Breast epithelium (tissue), 4 donors: ENCODE measurements at regions not wholly inside any gene's neighbourhood (a gene's known extent, or its start where the extent isn't known, plus 50 kb on each side); places are given as distances from the start of the nearest gene placed in this dataset.
"Not testable (repeated sequence)": the region's sequence is repeated elsewhere in the genome, so short reads cannot be mapped to it uniquely, and the experiment has no call there.

Experiments
- DNase-seq, 2 donors: peaks; one replicate each; pipeline ENCODE4 v3.0.0-alpha.2; 2019; ENCODE audit warnings: low spot score in 2 of 2
- H3K27ac ChIP-seq, 2 donors: fragments of 200-600 bp; sonication (generic) in 1 of 2; one replicate each; pipeline ENCODE4 v1.5.1; 2016 to 2019; ENCODE audit warnings: mild to moderate bottlenecking in 1 of 2
- H3K27me3 ChIP-seq, 2 donors: fragments of 200-600 bp; sonication (generic) in 1 of 2; one replicate each; pipeline versions ENCODE4 v1.5.1 to v1.6.0; 2017 to 2019; ENCODE audit warnings: control low read depth in 1 of 2, mild to moderate bottlenecking in 1 of 2
- H3K36me3 ChIP-seq: fragments of 200-600 bp; one replicate; pipeline ENCODE4 v1.5.1; 2019
- H3K4me1 ChIP-seq, 2 donors: fragments of 200-600 bp; sonication (generic); one replicate each; pipeline ENCODE4 v1.5.1; 2016 to 2019; ENCODE audit warnings: control low read depth in 1 of 2
- H3K4me3 ChIP-seq, 3 donors: fragments of 200-600 bp; sonication (generic); 1 replicate in 2 of 3; 2 replicates in 1 of 3; pipeline ENCODE4 v1.5.1; 2016 to 2019; ENCODE audit warnings: mild to moderate bottlenecking in 3 of 3, moderate library complexity in 2 of 3
- H3K9me3 ChIP-seq, 2 donors: fragments of 200-600 bp; sonication (generic) in 1 of 2; one replicate each; pipeline ENCODE4 v1.5.1; 2016 to 2019; ENCODE audit warnings: control low read depth in 1 of 2
- POLR2A ChIP-seq: fragments of 450-650 bp; IDR thresholded peaks from one replicate; pipeline ENCODE4 v1.6.1; 2016; ENCODE audit warnings: antibody characterized with exemption, mild to moderate bottlenecking, moderate library complexity
- POLR2AphosphoS5 ChIP-seq, 3 donors: sonication (generic); formaldehyde crosslinking; IDR thresholded peaks; one replicate each; pipeline ENCODE4 v1.6.1; 2017; ENCODE audit warnings: antibody characterized with exemption in 3 of 3
- intact Hi-C: fragments of 100-400 bp; cut with DNase I; formaldehyde crosslinking; loops from one replicate; pipeline ENCODE4 v1.15.1; 2023; ENCODE audit warnings: low total_unique reads
- TF ChIP-seq, protein P1 (sequence below), 3 donors: fragments of 450-650 bp; IDR thresholded peaks; one replicate each; pipeline ENCODE4 v1.5.1; 2016 to 2017; ENCODE audit warnings: antibody characterized with exemption in 3 of 3, mild to moderate bottlenecking in 3 of 3, moderate library complexity in 3 of 3

DNA sequence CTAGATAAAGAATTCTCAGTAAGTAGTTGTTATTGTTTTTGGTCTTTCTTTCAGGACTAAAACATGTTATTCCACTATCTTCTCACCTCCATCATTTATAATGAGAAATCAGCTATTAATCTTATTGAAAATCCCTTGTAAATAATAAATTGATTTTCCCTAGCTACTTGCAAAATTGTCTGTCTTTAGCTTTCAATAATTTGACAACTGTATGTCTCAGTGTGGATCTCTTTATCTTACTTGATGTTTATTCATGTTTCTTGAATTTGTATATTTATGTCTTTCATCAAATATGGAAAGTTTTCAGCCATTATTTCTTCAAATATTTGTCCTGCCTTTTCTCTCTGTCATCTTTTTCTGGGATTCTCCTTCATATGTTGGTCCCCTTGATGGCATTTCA is 117.1 kb upstream of the ANTXRL start:
- Histone ChIP-seq H3K27me3 (no peaks in the 10 kb centered on the region), H3K4me3 (no peak overlapping the region), H3K4me1 (no peaks in the 10 kb centered on the region), H3K9me3 (peaks cover 0 to 7% of the 10 kb centered on the region in 2 donors), H3K36me3 (no peaks in the 10 kb centered on the region), H3K27ac (no peak overlapping the region)
- intact Hi-C loops, result no loop called here
- DNase-seq, result no peak
- no peak for TF ChIP-seq POLR2A
- no peak for TF ChIP-seq POLR2AphosphoS5 (IDR thresholded peaks at IDR 0.05)
- TF ChIP-seq, protein P1, sequence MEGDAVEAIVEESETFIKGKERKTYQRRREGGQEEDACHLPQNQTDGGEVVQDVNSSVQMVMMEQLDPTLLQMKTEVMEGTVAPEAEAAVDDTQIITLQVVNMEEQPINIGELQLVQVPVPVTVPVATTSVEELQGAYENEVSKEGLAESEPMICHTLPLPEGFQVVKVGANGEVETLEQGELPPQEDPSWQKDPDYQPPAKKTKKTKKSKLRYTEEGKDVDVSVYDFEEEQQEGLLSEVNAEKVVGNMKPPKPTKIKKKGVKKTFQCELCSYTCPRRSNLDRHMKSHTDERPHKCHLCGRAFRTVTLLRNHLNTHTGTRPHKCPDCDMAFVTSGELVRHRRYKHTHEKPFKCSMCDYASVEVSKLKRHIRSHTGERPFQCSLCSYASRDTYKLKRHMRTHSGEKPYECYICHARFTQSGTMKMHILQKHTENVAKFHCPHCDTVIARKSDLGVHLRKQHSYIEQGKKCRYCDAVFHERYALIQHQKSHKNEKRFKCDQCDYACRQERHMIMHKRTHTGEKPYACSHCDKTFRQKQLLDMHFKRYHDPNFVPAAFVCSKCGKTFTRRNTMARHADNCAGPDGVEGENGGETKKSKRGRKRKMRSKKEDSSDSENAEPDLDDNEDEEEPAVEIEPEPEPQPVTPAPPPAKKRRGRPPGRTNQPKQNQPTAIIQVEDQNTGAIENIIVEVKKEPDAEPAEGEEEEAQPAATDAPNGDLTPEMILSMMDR (IDR thresholded peaks at IDR 0.05), result no peak

DNA sequence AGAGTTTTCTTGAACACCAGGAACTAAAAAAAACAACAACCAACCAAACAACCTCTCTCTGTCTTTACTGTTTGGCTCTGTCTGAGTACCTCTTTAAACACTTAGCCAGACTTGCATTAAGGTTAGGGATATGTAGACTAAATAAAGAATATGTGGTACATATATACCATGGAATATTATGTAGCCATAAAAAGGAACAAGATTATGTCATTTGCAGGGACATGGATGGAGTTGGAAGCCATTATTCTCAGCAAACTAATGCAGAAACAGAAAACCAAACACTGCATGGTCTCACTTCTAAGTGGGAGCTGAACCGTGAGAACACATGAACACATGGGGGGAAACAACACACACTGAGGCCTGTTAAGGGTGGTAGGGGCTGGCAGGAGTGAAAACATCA is 116.0 kb upstream of the ANTXRL start:
- TF ChIP-seq, protein P1 (IDR thresholded peaks at IDR 0.05), result no peak
- TF ChIP-seq POLR2AphosphoS5 (IDR thresholded peaks at IDR 0.05) (no peak), POLR2A (no peak)
- H3K36me3 ChIP-seq, result no peaks in the 10 kb centered on the region
- DNase-seq, result no peak
- no peaks in the 10 kb centered on the region for H3K4me1 ChIP-seq
- H3K4me3 ChIP-seq, result no peak overlapping the region
- H3K9me3 ChIP-seq, result peaks cover 0 to 7% of the 10 kb centered on the region in 2 donors
- no peak overlapping the region for H3K27ac ChIP-seq
- H3K27me3 ChIP-seq, result no peaks in the 10 kb centered on the region
- intact Hi-C loops, result no loop called here

DNA sequence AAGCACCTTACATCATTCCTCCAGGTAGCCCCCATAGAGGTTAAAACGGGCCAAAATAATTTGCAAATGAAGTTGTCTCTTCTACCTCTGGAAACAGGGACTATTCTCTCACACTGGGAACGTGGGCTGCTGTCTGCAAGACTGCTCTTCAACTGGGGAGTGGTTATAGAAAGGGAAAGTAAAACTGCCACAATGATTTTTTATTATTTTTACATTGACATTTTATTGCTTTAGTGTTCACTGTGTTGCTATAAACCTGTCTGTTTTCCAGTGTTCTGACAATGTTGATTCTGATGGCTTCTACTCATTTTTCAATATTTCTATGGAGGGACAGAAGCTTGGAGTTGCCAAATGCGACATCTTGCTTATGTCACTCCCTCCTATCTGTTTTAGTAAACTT is 115.1 kb upstream of the ANTXRL start:
- no peak overlapping the region for H3K27ac ChIP-seq
- no peak overlapping the region for H3K4me3 ChIP-seq
- intact Hi-C loops, result no loop called here
- H3K27me3 ChIP-seq, result no peaks in the 10 kb centered on the region
- no peak for TF ChIP-seq POLR2AphosphoS5 (IDR thresholded peaks at IDR 0.05)
- TF ChIP-seq, protein P1 (IDR thresholded peaks at IDR 0.05), result no peak
- TF ChIP-seq POLR2A, result no peak
- H3K4me1 ChIP-seq, result no peaks in the 10 kb centered on the region
- DNase-seq, result no peak
- no peaks in the 10 kb centered on the region for H3K36me3 ChIP-seq
- peaks cover 0 to 7% of the 10 kb centered on the region in 2 donors for H3K9me3 ChIP-seq

DNA sequence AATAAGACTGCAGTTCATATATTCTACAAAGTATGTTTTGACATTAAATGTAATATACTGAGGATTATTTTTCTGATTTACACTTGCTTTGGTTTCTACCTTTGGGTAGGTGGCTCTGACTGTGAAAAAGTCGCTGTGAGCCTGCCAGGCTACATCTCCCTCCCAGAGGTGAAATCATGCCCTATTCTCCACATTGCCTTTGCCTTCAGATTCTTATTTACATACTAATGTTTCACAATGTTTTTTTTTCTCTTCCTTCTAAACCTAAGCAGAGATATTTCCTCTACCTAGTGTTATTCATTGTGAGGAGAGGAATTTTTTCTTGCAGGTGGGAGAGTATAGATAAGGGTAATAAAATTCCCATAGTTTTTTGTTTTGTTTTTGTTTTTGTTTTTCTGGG is 111.5 kb upstream of the ANTXRL start:
- no peak for DNase-seq
- H3K27me3 ChIP-seq, result no peaks in the 10 kb centered on the region
- no peak for TF ChIP-seq POLR2AphosphoS5 (IDR thresholded peaks at IDR 0.05)
- TF ChIP-seq, protein P1 (IDR thresholded peaks at IDR 0.05), result no peak
- TF ChIP-seq POLR2A, result no peak

DNA sequence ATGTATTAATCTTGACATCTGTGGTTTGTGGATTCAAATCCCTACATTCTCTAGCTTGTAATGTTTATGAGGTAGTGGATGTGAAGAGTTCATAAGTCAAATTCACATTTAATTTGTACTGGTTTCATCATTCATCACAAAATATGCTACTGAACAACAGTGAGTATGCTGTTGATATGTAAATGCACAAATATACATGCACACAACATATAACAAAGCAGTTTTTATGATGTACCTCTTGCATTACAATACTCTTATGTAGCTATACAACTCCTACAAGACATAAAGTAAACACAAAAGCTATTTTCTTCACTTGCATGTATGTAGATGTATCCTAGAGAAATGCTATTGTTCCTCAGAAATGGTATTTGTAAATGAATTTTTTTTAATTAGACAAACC is 111.0 kb upstream of the ANTXRL start:
- intact Hi-C loops, result no loop called here
- TF ChIP-seq POLR2AphosphoS5 (IDR thresholded peaks at IDR 0.05) (no peak), POLR2A (no peak)
- TF ChIP-seq, protein P1 (IDR thresholded peaks at IDR 0.05), result no peak
- Histone ChIP-seq H3K4me3 (no peak overlapping the region), H3K27ac (no peak overlapping the region), H3K36me3 (no peaks in the 10 kb centered on the region), H3K27me3 (no peaks in the 10 kb centered on the region), H3K4me1 (no peaks in the 10 kb centered on the region), H3K9me3 (no peaks in the 10 kb centered on the region)
- DNase-seq, result no peak

More for the DNA sequence above, 111.5 kb upstream of the ANTXRL start:
- Histone ChIP-seq H3K4me3 (no peak overlapping the region), H3K27ac (no peak overlapping the region), H3K9me3 (no peaks in the 10 kb centered on the region), H3K4me1 (no peaks in the 10 kb centered on the region), H3K36me3 (no peaks in the 10 kb centered on the region)
- intact Hi-C loops, result no loop called here

DNA sequence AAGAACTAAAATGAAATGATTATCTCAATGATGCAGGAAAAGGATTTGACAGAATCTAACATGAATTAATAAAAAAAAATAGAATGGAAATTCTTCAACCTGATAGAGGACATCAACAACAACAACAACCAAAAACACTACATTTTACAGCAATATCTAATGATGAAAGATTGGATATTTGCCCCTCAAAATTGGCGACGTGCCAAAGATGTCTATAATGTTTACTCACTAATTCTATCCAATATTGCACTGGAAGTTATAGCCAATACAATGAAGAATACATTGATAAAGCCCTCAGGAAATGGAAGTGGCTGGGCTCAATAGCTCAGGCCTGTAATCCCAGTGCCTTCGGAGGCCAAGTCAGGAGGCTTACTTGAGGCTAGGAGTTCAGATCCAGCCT is 99.4 kb upstream of the ANTXRL start:
- H3K4me3 ChIP-seq, H3K27me3 ChIP-seq, H3K4me1 ChIP-seq, H3K27ac ChIP-seq, intact Hi-C loops, H3K36me3 ChIP-seq, H3K9me3 ChIP-seq, DNase-seq: not testable (repeated sequence)
